Endothelial cell (in vitro differentiated cells): ENCODE measurements at regions not wholly inside any gene's neighbourhood (a gene's known extent, or its start where the extent isn't known, plus 50 kb on each side); places are given as distances from the start of the nearest gene placed in this dataset.
A peak's percentile ranks its signal among the peaks of the same experiment; 100 is the strongest.
"Not testable (repeated sequence)": the region's sequence is repeated elsewhere in the genome, so short reads cannot be mapped to it uniquely, and the experiment has no call there.

Source experiments
- DNase-seq: peaks from one replicate; pipeline ENCODE4 v3.0.0; 2021; ENCODE audit warnings: low spot score
- H3K27ac Mint-ChIP-seq: one replicate; pipeline ENCODE4 v1.8.0; 2021; ENCODE audit warnings: mixed read lengths, inconsistent platforms; ENCODE audit not compliant: unreplicated experiment
- H3K27me3 Mint-ChIP-seq: one replicate; pipeline ENCODE4 v1.8.0; 2021; ENCODE audit warnings: mild to moderate bottlenecking, moderate library complexity, mixed read lengths, inconsistent platforms; ENCODE audit not compliant: unreplicated experiment
- H3K36me3 Mint-ChIP-seq: one replicate; pipeline ENCODE4 v1.8.0; 2021; ENCODE audit warnings: mild to moderate bottlenecking, low read depth, mixed read lengths, inconsistent platforms; ENCODE audit not compliant: unreplicated experiment
- H3K4me1 Mint-ChIP-seq: one replicate; pipeline ENCODE4 v1.8.0; 2021; ENCODE audit warnings: mild to moderate bottlenecking, mixed read lengths, inconsistent platforms; ENCODE audit not compliant: unreplicated experiment
- H3K4me3 Mint-ChIP-seq: one replicate; pipeline ENCODE4 v1.8.0; 2021; ENCODE audit warnings: mild to moderate bottlenecking, mixed read lengths, inconsistent platforms; ENCODE audit not compliant: unreplicated experiment
- H3K9me3 Mint-ChIP-seq: one replicate; pipeline ENCODE4 v1.8.0; 2021; ENCODE audit warnings: mixed read lengths, inconsistent platforms; ENCODE audit not compliant: unreplicated experiment
- TF ChIP-seq, protein P1 (sequence below): fragments of 200-600 bp; sonication (generic); IDR thresholded peaks from one replicate; pipeline ENCODE4 v1.5.0; 2021; ENCODE audit warnings: antibody characterized with exemption; ENCODE audit not compliant: unreplicated experiment

DNA sequence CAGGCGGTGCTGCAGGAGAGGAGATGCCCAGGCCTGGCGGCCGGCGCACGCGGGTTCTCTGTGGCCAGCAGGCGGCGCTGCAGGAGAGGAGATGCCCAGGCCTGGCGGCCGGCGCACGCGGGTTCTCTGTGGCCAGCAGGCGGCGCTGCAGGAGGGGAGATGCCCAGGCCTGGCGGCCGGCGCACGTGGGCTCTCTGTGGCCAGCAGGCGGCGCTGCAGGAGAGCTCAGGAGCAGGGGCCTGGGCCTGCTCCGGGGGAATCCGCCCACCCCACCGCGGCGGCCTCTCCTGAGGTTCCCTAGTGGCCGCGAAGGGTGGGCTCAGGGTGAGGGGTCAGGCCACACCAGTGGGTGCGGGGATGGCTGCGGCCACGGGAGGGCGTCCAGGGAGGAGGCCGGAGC is 75.9 kb downstream of the OR4F16 start:
- H3K36me3 Mint-ChIP-seq, H3K9me3 Mint-ChIP-seq, H3K4me3 Mint-ChIP-seq, H3K4me1 Mint-ChIP-seq, H3K27me3 Mint-ChIP-seq, DNase-seq, H3K27ac Mint-ChIP-seq: not testable (repeated sequence)

DNA sequence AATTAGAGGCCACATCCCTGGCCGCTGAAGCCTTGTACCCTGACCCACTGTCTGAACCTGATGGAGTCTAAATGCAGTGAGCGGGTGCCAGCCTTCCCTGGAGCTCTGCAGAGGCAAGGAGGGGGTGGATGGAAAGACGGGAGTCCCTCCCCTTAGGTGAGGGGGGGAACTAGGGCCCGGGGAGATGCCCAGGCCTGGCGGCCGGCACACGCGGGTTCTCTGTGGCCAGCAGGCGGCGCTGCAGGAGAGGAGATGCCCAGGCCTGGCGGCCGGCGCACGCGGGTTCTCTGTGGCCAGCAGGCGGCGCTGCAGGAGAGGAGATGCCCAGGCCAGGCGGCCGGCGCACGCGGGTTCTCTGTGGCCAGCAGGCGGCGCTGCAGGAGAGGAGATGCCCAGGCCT is 77.3 kb downstream of the OR4F16 start:
- not testable (repeated sequence) for H3K27ac Mint-ChIP-seq, H3K27me3 Mint-ChIP-seq, H3K36me3 Mint-ChIP-seq, H3K4me3 Mint-ChIP-seq, DNase-seq, H3K4me1 Mint-ChIP-seq, H3K9me3 Mint-ChIP-seq

DNA sequence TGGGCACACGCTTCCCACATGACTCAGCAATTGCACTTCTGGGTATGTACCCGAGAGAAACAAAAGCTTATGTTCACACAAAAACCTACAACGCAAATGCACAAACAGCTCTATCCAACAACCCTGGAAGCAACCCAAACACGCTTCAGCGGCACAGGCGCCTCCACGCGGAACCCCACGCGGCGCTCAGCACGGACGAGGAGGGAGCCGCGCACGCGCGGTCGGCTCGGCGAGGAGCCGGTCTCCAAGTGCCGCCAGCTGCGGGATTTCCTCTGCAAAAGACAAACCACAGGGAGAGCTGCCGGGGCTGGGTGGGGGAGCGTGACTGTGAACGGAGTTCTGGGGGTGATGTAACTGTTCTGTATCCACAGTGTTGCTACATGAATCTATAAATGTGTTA is 81.2 kb downstream of the OR4F16 start:
- H3K36me3 Mint-ChIP-seq, H3K4me1 Mint-ChIP-seq, H3K27ac Mint-ChIP-seq, H3K9me3 Mint-ChIP-seq, H3K27me3 Mint-ChIP-seq, H3K4me3 Mint-ChIP-seq: not testable (repeated sequence)
- peak; percentile 8 for DNase-seq

DNA sequence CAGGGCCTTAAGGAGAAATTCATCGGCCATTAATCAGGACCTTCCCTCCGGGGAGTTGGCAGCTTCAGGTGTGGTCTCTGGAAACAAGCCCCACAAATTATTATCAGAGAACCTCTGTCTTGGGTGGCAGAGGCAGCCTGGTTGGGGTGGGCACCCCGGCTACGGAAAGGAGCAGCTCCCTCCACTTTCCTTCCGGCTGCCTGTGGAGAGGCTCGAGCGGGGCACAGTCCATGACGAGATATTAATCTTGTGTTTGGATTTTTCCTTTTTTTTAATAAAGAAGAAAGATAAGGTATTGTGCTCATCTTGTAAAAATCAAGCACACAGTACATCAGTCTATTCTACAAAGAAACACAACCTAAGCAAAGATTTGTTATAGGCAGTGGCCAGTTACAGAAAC is 98.2 kb downstream of the OR4F16 start:
- H3K27me3 Mint-ChIP-seq, DNase-seq, H3K4me1 Mint-ChIP-seq, H3K9me3 Mint-ChIP-seq, H3K27ac Mint-ChIP-seq, H3K36me3 Mint-ChIP-seq, H3K4me3 Mint-ChIP-seq: not testable (repeated sequence)

DNA sequence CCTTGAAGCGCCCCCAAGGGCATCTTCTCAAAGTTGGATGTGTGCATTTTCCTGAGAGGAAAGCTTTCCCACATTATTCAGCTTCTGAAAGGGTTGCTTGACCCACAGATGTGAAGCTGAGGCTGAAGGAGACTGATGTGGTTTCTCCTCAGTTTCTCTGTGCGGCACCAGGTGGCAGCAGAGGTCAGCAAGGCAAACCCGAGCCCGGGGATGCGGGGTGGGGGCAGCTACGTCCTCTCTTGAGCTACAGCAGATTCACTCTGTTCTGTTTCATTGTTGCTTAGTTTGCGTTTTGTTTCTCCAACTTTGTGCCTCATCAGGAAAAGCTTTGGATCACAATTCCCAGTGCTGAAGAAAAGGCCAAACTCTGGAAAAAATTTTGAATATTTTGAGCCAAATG is 100.5 kb downstream of the OR4F16 start:
- peak; percentile 77 for DNase-seq
- not testable (repeated sequence) for H3K4me1 Mint-ChIP-seq, H3K27me3 Mint-ChIP-seq, H3K4me3 Mint-ChIP-seq, H3K36me3 Mint-ChIP-seq, H3K27ac Mint-ChIP-seq, H3K9me3 Mint-ChIP-seq
- TF ChIP-seq, protein P1, sequence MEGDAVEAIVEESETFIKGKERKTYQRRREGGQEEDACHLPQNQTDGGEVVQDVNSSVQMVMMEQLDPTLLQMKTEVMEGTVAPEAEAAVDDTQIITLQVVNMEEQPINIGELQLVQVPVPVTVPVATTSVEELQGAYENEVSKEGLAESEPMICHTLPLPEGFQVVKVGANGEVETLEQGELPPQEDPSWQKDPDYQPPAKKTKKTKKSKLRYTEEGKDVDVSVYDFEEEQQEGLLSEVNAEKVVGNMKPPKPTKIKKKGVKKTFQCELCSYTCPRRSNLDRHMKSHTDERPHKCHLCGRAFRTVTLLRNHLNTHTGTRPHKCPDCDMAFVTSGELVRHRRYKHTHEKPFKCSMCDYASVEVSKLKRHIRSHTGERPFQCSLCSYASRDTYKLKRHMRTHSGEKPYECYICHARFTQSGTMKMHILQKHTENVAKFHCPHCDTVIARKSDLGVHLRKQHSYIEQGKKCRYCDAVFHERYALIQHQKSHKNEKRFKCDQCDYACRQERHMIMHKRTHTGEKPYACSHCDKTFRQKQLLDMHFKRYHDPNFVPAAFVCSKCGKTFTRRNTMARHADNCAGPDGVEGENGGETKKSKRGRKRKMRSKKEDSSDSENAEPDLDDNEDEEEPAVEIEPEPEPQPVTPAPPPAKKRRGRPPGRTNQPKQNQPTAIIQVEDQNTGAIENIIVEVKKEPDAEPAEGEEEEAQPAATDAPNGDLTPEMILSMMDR: peak; percentile 15
